Kidney tubule cell (primary cell): ENCODE measurements at regions not wholly inside any gene's neighbourhood (a gene's known extent, or its start where the extent isn't known, plus 50 kb on each side); places are given as distances from the start of the nearest gene placed in this dataset.
A peak's percentile ranks its signal among the peaks of the same experiment; 100 is the strongest.
"Not testable (repeated sequence)": the region's sequence is repeated elsewhere in the genome, so short reads cannot be mapped to it uniquely, and the experiment has no call there.

Source experiments
- DNase-seq: peaks from one replicate; pipeline ENCODE4 v3.0.0-alpha.2; 2018; ENCODE audit warnings: low spot score

DNA sequence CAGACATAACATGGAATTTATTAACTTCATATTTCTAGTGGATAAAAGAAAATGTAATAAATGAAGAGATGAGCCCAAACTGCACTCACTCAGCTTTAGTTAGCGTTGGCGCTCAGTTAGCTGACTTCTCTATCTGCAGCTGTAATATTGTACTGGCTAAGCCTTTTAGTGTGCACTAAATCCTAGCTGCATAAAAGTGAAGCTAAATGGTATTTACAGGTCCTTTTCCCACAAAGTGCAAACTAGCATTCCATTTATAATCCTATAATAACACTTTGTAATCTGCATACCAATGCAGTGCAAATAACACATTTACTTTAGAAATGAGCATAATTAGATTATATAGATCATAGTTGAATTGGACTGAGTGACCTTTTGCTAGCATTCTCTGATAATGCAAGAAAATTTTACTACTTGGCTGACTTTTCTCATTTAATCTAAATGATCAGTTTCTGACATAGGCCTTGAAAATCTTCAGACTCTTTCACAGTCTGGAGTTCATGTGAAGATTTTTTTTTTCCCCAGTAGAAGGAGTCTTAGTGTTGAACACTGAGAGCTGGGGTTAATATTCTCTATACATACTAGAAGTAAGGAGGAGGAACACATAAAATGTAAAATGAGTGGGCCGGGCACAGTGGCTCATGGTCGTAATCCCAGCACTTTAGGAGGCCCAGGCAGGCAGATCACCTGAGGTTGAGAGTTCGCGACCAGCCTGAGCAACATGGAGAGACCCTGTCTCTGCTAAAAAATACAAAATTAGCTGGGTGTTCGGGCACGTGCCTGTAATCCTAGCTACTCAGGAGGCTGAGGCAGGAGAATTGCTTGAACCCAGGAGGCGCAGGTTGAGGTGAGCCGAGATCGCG lies 1426.4 kb downstream of the PCDH9 start:
- no peak for DNase-seq

DNA sequence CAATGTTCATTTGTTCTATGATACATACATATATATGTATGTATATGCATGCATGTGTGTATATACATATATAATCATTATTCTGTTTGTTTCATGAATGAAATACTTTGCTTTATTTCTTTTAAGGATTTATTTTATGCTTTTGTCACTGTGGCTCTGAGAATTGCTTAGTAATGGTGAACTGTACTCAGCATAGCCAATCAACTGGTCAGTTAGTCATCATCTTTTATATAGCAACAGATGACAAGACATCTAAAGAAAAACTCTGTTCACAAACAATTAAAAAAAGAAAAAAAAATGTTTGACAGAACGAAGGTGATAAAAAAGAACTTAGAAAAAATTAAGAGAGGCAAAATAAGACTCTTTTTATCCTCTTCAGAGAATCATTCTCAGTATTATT lies 1440.3 kb downstream of the PCDH9 start:
- no peak for DNase-seq

DNA sequence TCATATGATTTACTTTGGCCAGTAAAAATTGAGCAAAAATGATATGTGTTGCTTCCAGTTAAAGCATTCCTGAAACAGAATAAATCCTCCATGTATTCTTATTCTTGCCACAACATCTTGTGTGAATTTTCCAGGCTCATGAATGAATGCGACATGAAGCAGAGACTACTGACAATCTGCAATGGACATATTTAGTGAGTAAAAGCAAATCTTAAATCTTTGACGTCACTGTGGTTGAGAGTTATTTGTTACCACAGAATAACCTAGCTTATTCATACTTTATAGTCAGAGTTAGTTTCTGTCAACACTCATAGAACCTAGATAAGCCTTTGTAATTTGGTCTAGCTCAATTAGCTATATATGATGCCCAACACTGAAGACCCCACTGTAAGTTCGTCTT lies 1443.1 kb downstream of the PCDH9 start:
- DNase-seq, result no peak

DNA sequence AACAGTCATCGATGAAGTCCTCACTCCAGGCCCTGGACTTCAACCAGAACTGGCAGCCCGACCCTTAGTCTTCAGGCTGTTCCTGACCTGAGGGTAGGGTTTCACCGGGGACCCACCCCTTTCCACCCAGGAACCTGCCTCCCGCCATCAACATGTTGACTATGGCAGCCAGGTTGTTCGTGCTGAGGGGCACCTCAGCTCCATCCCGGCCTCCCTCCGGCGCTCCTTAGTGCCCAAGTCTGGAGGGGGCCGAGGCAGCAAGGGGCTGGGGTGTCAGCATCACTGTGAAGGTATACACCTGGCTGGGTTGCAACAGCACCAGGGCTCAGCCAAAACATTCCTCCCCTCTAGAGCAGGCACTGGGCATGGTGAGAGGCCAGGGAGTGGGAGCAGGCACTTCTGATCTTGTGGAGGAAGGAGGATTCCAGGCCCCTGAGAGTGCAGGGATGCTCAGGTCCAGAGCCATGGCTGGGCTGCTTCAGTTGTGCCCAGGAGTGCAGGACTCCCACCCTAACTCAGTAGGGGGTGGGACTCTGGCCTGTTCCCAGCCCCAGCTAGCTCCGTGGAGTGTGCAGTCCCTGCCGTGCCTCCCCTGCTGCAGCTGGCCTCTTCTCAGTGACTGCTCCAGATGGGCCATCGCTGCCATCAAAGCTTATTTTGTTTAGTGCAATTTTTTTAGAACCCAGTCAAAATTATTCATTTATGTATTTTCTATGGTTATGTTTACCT lies 1445.9 kb downstream of the PCDH9 start:
- no peak for DNase-seq

DNA sequence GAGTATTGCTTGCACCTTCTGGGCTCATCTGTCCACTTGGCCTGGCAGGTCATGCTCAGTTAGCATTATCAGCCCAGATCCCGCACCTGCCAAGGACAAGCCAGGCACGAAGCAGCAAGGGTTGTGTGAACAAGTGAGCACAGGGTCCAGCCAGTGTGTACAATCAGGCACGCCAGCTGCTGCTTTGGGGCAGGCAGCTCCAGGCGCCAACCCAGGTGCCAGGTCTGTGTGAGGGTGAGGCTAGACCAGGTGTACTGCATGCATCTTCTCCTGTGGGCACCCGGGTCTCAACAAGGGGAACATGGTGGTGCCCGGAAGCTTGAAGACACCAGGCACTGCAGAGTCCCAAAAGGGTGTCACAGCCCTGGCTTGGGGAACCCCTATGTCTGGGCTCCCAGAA lies 1446.8 kb downstream of the PCDH9 start:
- no peak for DNase-seq

DNA sequence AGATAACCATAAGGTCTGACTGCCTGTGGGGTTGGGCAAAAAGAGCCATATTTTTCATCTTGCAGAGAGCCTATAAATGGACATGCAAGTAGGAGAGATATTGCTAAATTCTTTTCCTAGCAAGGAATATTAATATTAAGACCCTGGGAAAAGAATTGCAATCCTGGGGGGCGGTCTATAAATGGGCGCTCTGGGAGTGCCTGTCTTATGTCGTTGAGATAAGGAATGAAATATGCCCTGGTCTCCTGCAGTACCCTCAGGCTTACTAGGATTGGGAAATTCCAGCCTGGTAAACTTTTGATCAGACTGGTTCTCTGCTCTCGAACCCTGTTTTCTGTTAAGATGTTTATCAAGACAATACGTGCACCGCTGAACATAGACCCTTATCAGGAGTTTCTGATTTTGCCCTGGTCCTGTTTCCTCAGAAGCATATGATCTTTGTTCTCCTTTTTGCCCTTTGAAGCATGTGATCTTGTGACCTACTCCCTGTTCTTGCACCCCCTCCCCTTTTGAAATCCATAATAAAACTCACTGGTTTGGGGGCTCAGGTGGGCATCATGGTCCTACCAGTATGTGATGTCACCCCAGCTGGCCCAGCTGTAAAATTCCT lies 1458.3 kb downstream of the PCDH9 start:
- not testable (repeated sequence) for DNase-seq

DNA sequence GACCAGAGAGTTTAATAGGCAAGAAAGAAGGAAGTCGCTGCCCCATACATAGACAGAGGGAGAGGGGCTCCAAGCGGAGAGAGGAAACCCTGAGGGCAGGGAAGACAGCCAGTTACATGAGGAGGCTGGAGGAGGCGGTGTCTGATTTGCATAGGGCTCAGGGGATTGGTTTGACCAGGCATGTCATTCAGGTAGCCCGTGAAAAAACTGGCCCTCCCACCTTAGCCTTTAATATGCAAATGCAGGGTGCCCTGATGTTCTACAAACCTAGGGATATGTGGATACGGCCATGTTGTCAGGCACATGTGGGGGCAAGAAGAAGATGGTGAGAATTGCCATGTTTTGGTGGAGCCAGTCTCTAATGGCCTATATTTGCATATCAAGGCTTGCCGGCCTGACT lies 1461.6 kb downstream of the PCDH9 start:
- DNase-seq, result no peak

DNA sequence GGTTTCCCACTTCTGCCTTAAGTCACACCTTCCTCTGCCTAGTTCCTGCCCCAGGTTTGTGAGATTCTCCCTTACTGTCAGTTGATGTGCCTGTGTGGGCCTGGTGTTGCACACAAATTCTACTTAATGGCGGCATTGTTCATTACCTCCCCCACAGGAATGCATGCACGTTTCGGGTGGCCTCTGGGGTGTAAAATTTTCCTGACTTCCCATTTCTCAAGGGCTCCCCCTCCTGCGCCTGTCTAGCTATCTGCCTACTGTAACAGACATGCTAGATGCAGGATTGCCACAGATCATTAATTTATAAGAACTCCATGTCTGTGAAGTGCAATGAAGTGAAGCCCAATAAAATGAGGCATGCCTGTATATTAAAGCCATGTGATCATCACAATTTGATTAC lies 1466.3 kb downstream of the PCDH9 start:
- DNase-seq, result peak; percentile 42

DNA sequence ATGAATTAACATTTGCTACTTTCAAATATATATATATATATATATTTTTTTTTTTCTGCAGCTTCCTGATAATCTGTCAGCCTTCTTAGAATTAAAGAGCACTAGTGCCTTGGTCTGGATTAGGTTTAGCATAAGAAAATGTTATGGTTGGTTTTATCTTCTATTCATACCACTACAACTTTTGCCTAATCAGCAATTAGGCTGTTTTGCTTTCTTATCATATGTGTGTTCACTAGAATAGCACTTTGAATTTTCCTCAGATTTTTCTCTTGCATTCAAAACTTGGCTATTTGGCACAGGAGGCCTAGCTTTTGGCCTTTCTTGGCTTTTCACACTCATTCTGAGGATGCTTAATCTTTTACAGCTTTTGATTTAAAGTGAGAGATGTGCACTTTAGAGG lies 1468.1 kb downstream of the PCDH9 start:
- DNase-seq, result no peak

DNA sequence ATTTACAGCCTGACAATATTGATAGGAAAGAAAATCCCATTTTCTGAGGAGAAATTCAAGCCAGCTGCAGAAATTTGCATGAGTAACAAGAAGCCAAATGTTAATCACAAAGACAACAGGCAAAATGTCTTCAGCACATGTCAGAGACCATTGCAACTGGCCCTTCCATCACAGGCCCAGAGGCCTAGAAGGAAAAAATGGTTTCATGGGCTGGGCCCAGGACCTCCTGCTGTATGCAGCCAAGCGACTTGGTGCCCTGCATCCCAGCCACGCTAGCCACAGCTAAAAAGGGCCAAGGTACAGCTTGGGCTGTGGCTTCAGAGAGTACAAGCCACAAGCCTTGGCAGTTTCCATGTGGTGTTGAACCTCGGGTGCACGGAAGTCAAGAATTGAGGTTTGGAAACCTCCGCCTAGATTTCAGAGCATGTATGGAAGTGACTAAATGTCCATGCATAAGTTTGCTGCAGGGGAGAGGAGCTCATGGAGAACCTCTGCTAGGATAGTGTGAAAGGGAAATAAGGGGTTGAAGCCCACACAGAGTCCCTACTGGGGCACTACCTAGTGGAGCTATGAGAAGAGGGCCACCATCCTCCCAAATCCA lies 1474.0 kb downstream of the PCDH9 start:
- DNase-seq, result no peak

DNA sequence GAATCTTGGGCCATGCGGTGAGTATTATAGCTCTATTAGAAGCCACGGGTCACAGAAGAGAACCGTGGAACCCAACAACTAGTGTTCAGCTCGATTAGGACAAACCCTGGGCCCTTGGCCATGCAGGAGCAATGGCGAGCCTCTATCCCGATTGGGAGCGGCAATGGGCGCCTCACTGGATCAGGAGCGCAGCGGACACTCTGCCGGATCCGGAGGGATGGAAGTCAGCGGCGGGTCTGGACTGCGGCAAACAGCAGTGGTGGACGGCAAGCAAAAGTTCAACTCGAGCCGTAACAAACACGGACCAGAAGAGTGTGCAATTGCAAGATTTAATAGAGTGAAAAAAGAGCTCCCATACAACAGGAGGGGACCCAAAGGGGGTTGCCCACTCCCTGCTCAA lies 1481.9 kb downstream of the PCDH9 start:
- no peak for DNase-seq

DNA sequence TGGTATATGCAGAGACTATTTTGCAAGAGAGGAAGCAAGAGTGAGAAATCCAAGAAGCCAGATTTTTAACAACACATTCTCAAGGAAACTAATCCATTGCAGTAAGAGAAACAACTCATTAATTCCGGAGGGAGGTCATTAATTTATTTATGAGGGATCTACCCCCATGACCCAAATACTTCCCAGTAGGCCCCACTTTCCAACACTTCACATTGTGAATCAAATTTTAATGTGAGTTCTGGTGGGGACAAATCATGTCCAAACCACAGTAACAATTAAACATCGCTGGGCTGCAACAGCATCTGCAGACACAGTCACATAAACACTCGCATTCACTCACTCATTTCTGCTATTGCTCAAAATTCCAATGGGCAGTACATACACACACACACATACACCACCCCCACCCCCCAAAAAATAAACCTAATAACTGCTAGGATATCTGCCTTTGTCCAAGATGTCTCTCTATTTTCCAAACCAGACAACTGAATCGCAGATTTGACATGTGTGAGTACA lies 1483.7 kb downstream of the PCDH9 start:
- no peak for DNase-seq

DNA sequence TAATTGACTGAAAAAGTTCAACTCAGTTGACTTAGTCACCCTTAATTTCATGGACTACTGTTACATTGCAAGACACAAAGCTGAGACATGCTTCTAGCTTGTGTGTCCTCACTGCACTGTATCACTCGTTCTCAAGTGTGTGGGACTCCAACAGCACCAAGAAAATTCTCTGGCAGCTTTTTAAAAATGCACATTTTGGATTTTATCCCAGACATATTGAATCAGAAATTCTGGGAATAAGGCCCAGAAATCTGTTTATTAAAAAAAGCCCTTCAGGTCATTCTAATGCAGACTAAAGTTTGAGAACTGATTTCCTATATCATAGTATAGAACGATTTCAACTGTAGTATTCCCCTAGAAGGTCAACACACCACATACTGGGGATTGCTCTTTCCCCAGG lies 1485.3 kb downstream of the PCDH9 start:
- DNase-seq, result no peak

DNA sequence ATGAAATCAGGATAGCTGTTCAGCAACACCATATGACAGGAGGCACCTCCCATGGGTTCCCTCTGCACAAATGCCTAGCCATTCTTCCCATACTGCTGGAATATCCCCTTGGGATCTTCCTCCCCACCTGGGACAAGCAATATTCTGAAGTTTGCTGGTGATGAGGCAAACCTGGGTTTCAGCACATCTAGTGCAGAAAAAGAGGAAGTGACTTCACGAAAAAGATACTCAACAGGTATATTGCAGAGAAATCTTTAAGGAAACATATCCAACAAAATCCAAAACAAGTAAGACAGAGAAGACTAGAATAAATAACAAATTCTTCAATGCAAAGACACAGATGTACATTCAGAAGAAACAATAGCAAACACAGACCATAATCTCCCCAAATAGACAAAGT lies 1497.0 kb downstream of the PCDH9 start:
- no peak for DNase-seq

DNA sequence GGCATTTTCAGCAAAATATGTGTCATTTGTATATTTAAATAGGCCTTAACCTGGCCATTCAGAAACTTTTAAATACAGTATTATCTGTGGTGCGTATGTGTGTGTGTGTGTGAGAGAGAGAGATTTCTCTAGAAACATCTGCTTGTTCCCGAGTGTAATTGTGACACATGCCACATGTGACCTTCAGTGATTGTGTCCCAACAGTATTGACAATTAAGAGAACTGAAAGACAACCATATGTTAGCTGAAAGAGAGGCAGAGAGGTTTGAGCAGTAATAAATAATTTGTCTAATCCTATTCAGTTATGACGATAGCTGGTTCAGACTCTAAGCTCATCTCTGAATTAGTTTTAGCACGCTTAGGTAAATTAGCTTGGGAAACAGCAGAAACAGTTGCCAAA lies 1503.1 kb downstream of the PCDH9 start:
- no peak for DNase-seq

DNA sequence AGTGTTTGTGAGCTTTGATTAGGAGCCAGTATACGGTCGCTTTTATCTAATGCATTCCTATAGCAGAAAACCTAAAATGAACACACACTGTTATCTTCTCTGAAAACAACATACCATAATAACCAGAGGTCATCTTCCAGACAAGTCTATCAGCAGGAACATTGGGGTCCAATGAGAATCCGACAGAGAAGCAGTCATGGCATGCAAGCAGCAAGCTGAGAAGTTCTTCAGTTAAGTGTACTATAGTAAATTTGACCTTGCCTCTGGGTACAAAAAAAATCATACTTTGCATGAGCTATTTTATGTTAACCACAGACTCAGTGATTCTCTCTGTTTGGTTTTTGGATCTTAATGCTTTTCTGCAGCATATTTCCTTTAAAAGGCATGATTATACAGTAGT lies 1505.1 kb downstream of the PCDH9 start:
- no peak for DNase-seq

DNA sequence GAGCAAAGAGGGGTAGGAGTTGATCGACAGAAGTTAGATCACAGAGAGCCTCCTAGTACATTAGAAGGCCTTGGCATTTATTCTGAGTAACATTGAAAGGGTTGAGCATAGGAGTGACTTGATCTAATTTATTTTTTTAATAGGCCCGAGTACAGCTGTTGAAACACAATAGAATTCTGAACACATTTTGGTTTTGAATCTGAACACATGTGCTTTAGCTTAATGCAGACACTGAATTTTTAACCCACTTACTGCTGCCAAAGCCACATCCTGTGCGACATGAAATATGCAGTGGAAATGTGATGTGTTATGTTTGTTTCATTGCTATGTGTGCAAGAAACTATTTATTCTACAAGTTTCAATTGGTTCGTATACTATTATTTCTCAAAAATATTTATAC lies 1505.9 kb downstream of the PCDH9 start:
- DNase-seq, result no peak

DNA sequence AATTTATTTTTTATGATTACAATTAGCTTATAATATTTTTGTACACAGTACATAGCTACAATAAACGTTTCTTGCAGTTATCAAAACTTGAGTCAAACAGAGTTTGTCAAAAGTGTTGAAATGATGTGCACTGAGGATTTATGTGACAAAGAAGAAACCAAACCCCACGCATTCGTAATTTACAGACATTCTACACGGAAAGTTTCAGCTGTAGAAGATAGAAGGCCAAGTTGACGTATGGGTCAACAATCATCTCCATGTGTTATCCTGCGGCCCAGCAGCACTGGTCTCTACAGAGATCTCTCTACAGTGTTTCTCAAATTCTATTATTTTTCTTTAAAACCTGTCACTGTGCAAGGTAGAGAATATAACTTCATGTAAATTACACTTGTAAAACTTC lies 1507.6 kb downstream of the PCDH9 start:
- DNase-seq, result no peak

DNA sequence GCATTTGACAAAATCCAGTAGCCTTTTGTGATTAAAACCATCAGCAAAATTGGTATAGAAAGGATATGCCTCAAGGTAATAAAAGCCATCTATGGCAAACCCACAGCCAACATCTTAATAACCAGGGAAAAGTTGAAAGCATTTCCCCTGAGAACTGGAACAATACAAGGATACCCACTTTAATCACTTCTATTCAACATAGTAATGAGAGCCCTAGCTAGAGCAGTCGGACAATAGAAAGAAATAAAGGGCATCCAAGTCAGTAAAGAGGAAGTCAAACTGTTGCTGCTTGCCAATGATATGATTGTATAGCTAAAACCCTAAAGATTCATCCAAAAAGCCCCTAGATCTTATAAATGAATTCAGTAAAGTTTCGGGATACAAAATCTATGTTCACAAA lies 1510.3 kb downstream of the PCDH9 start:
- DNase-seq, result no peak

DNA sequence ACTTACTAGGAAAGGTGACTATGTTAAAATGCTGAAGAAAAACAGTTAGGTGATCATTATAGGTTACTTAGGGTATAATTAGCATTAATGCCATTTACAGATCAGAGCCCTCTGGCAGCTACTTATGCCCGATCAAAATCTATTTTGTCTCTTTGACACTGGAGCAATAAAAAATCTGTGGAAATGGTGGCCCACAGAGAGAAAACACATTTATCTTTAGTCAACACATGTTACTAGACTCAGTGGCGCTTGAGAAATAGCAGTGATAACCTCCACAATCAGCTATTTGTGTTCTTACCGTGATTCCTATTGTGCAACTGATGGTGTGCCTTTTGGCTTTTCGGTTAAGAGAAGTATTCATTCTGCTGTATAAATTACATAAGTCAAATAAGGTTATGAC lies 1519.6 kb downstream of the PCDH9 start:
- DNase-seq, result no peak

DNA sequence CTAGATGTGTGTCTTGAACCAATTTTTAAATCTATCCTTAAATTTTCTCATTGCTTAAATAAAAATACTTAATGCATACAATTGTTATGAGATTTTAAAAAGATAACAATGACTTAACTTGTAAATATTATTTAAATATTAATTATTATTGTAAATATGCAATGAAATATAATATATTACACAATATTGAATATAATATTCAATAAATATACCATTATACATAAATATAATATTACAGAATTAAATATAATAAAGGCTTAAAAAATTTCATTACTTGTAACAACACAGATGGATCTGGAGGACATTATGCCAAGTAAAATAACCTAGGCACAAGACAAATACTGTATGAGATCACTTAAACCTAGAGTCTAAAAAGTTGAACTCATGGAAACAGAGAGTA lies 1532.3 kb downstream of the PCDH9 start:
- no peak for DNase-seq

DNA sequence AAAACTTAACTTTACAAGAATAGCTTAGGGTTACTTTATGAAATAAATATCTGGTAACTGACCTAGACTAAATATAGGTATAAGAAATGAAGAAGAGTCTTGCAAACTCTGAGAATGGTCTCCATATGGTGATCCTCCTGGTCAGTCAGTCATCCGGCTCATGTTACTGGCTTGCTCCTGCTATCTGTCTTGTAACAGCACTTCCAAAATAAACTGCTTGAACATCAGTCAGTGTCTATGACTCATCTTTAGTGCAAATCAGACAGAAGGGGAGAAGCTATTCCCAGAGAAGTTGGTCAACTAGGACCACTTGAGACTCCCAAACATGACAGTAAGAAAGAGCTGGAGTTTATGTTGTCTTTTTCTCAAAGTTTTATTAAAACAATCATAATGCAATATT lies 1550.9 kb downstream of the PCDH9 start:
- no peak for DNase-seq

DNA sequence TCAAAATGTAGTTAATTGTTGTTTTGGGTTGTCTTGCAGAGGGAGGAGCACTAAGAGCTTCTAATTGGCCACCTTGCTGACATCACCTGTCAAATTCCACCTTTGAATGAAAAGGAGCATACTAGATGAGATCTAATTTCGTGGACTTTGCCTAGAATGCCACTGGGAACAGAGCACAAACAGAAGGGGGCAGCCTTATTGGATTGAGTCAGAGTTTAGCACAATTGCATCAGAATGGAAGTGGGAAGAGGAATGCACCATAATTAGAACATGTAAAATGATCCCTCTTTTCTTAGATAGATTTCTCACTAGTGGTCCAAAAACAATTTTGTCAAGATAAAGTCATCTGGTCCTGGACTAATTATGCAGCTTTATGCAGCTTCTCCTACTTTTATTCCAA lies 1552.2 kb downstream of the PCDH9 start:
- no peak for DNase-seq
